ENCODE measurements at regions not wholly inside any gene's neighbourhood (a gene's known extent, or its start where the extent isn't known, plus 50 kb on each side); places are given as distances from the start of the nearest gene placed in this dataset.

GRCh38 chr4:23613782-23614181 is 276.1 kb downstream of the PPARGC1A start:
- no peak for TF ChIP-seq CTCF (IDR thresholded peaks at IDR 0.05; ENCODE audit: control extremely low read depth, extremely low read depth, low read depth, missing control alignments)
- CTCF ChIA-PET: interaction anchor here (0.9 to 1.5 kb wide), 6 partner anchors 11 to 613 kb away, joined by 3 to 6 read pairs (median 3); no protein-coding TSS in a partner anchor
- POLR2A ChIA-PET: interaction anchor here (0.5 kb wide), 1 partner anchor 1281 kb away, joined by 4 read pairs; no protein-coding TSS in a partner anchor
- DNase-seq (ENCODE audit: extremely low spot score): no peak

DNA sequence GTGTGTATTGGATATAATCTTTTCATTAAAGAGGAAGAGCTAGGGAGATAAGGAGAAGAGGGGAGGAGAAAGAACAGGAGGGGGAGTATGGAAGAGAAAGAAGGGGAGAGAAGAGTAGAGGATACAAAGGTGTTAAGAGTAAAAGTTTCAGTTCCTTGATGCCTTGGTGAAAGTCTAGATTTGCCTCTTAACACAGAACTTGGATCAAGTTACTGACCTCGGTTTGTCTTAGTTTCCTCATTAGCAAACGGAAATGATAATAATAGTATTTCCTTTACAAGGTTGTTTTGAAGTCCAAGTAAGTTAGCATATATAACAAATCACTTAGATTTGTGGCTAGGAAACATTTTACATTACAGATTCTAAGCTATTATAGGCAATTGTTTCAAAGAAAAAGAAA is 287.1 kb downstream of the PPARGC1A start:
- no peak for DNase-seq (ENCODE audit: extremely low spot score)
- TF ChIP-seq CTCF (IDR thresholded peaks at IDR 0.05; ENCODE audit: control extremely low read depth, extremely low read depth, low read depth, missing control alignments): no peak
- POLR2A ChIA-PET: no interaction called here
- CTCF ChIA-PET: interaction anchor here (1.0 kb wide), 1 partner anchor 11 kb away, joined by 3 read pairs; no protein-coding TSS in a partner anchor

- ChIA-PET POLR2A (no interaction called here), CTCF (interaction anchor here (0.9 kb wide), 1 partner anchor 11 kb away, joined by 3 read pairs; no protein-coding TSS in a partner anchor)
- no peak for TF ChIP-seq CTCF (IDR thresholded peaks at IDR 0.05; ENCODE audit: control extremely low read depth, extremely low read depth, low read depth, missing control alignments)
- no peak for DNase-seq (ENCODE audit: extremely low spot score)
These were observed 295.7 kb downstream of the PPARGC1A start for GRCh38 chr4:23594125-23594524.

- no peak for TF ChIP-seq CTCF (IDR thresholded peaks at IDR 0.05; ENCODE audit: control extremely low read depth, extremely low read depth, low read depth, missing control alignments)
- POLR2A ChIA-PET: no interaction called here
- CTCF ChIA-PET: no interaction called here
- no peak for DNase-seq (ENCODE audit: extremely low spot score)
These were observed 299.4 kb downstream of the PPARGC1A start for GRCh38 chr4:23590431-23590830.

- no peak for TF ChIP-seq CTCF (IDR thresholded peaks at IDR 0.05; ENCODE audit: control extremely low read depth, extremely low read depth, low read depth, missing control alignments)
- ChIA-PET POLR2A (no interaction called here), CTCF (interaction anchor here (1.0 to 1.6 kb wide), 3 partner anchors 8 to 48 kb away, joined by 3 to 4 read pairs (median 3); no protein-coding TSS in a partner anchor)
- DNase-seq (ENCODE audit: extremely low spot score): no peak
These were observed 305.8 kb downstream of the PPARGC1A start for GRCh38 chr4:23584024-23584423.

DNA sequence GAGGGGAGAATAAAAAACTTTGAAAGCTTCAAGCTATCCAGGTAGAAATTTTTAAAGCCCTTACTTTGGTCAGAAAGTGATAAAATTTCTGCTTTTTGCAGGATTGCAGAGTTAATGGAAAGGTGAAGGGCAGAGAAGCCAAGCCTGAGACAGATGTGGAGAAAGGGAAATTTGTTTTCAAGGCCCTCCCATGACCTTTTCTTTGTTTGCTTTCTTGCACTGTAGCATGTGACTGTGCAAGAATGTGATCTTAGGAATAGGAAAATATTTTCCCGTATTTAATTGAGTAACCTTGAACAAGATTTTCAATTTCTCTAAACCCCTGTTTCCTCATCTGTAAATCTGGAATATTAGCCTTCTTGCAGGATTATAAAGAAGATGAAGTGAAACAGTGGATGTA is 307.2 kb downstream of the PPARGC1A start:
- ChIA-PET POLR2A (no interaction called here), CTCF (interaction anchor here (1.5 kb wide), 1 partner anchor 46 kb away, joined by 3 read pairs; no protein-coding TSS in a partner anchor)
- no peak for TF ChIP-seq CTCF (IDR thresholded peaks at IDR 0.05; ENCODE audit: control extremely low read depth, extremely low read depth, low read depth, missing control alignments)
- no peak for DNase-seq (ENCODE audit: extremely low spot score)

Measured in GM10248 (cell line).